Neural cell (in vitro differentiated cells): ENCODE measurements at regions not wholly inside any gene's neighbourhood (a gene's known extent, or its start where the extent isn't known, plus 50 kb on each side); places are given as distances from the start of the nearest gene placed in this dataset.

Source experiments
- H2AFZ ChIP-seq: fragments of 200-600, 300-800 bp; sonication (generic), shearing (Covaris generic); 2 replicates; pipeline ENCODE4 v1.6.0; 2014; ENCODE audit warnings: low read depth, mild to moderate bottlenecking, antibody characterized with exemption, low read length, moderate library complexity
- H3F3A ChIP-seq: fragments of 200-600 bp; shearing (Covaris generic); 2 replicates; pipeline ENCODE4 v1.6.1; 2016; ENCODE audit warnings: mild to moderate bottlenecking, moderate library complexity, mixed read lengths, antibody characterized with exemption, low read length; ENCODE audit not compliant: insufficient read depth, poor library complexity, severe bottlenecking
- H3K27ac ChIP-seq: fragments of 200-600, 300-800 bp; sonication (generic), shearing (Covaris generic); 2 replicates; pipeline ENCODE4 v1.5.1; 2014; ENCODE audit warnings: mild to moderate bottlenecking, low read length, moderate library complexity
- H3K27me3 ChIP-seq: fragments of 300-800, 200-600 bp; sonication (generic), shearing (Covaris generic); 2 replicates; pipeline ENCODE4 v1.6.0; 2014; ENCODE audit warnings: mild to moderate bottlenecking, low read depth, low read length, moderate library complexity; ENCODE audit not compliant: insufficient read depth
- H3K36me3 ChIP-seq: fragments of 300-800, 200-600 bp; sonication (generic), shearing (Covaris generic); 2 replicates; pipeline ENCODE4 v1.5.1; 2014; ENCODE audit warnings: mild to moderate bottlenecking, antibody characterized with exemption, low read length, moderate library complexity; ENCODE audit not compliant: insufficient read depth
- H3K4me2 ChIP-seq: fragments of 300-800, 200-600 bp; sonication (generic), shearing (Covaris generic); 2 replicates; pipeline ENCODE4 v1.6.0; 2014; ENCODE audit warnings: mild to moderate bottlenecking, low read length
- H3K4me3 ChIP-seq: fragments of 300-800, 200-600 bp; sonication (generic), shearing (Covaris generic); 2 replicates; pipeline ENCODE4 v1.5.1; 2014; ENCODE audit warnings: mild to moderate bottlenecking, low read length, moderate library complexity
- H3K79me2 ChIP-seq: fragments of 200-600 bp; shearing (Covaris generic); replicated peaks from 2 replicates; pipeline ENCODE4 v1.6.0; 2014; ENCODE audit warnings: mild to moderate bottlenecking, low read length, moderate library complexity; ENCODE audit not compliant: insufficient read depth
- H3K9ac ChIP-seq: fragments of 300-800, 200-600 bp; sonication (generic), shearing (Covaris generic); 2 replicates; pipeline ENCODE4 v1.6.1; 2016; ENCODE audit warnings: mild to moderate bottlenecking, low read length, mixed read lengths
- H3K9me2 ChIP-seq: fragments of 200-600 bp; shearing (Covaris generic); 2 replicates; pipeline ENCODE4 v1.6.1; 2016; ENCODE audit warnings: mild to moderate bottlenecking, low read length, mixed read lengths; ENCODE audit not compliant: insufficient read depth
- H3K9me3 ChIP-seq: fragments of 200-600, 300-800 bp; sonication (generic), shearing (Covaris generic); 2 replicates; pipeline ENCODE4 v1.6.1; 2016; ENCODE audit warnings: mild to moderate bottlenecking, mixed run types, low read length, moderate library complexity, mixed read lengths
- H4K20me1 ChIP-seq: fragments of 200-600 bp; shearing (Covaris generic); 2 replicates; pipeline ENCODE4 v1.6.1; 2016; ENCODE audit warnings: mild to moderate bottlenecking, mixed run types; ENCODE audit not compliant: insufficient read depth
- EP300 ChIP-seq: fragments of 450-650 bp; conservative IDR thresholded peaks from 2 replicates; pipeline ENCODE4 v1.6.1; 2014; ENCODE audit warnings: antibody characterized with exemption, mild to moderate bottlenecking, moderate library complexity; ENCODE audit not compliant: poor library complexity, severe bottlenecking
- EZH2 ChIP-seq: fragments of 200-600, 300-800 bp; shearing (Covaris generic), sonication (generic); IDR thresholded peaks from 2 replicates; pipeline ENCODE4 v1.6.1; 2014; ENCODE audit warnings: antibody characterized with exemption, low read length, borderline replicate concordance, mild to moderate bottlenecking; ENCODE audit not compliant: insufficient read depth, poor library complexity, severe bottlenecking
- MXI1 ChIP-seq: fragments of 450-650 bp; conservative IDR thresholded peaks from 2 replicates; pipeline ENCODE4 v1.6.1; 2014; ENCODE audit warnings: antibody characterized with exemption, mild to moderate bottlenecking; ENCODE audit not compliant: poor library complexity, severe bottlenecking
- POLR2AphosphoS5 ChIP-seq: IDR thresholded peaks from 2 replicates; pipeline ENCODE4 v1.6.1; 2012
- RAD21 ChIP-seq: fragments of 450-650 bp; conservative IDR thresholded peaks from 2 replicates; pipeline ENCODE4 v1.6.1; 2014; ENCODE audit warnings: antibody characterized with exemption, mild to moderate bottlenecking, moderate library complexity
- SMC3 ChIP-seq: fragments of 450-650 bp; conservative IDR thresholded peaks from 2 replicates; pipeline ENCODE4 v1.6.1; 2014; ENCODE audit warnings: antibody characterized with exemption, mild to moderate bottlenecking, moderate library complexity; ENCODE audit not compliant: poor library complexity
- TAF1 ChIP-seq: IDR thresholded peaks from 2 replicates; pipeline ENCODE4 v1.6.1; 2012; ENCODE audit warnings: low read depth
- TF ChIP-seq, protein P1 (sequence below): fragments of 450-650 bp; IDR thresholded peaks from 2 replicates; pipeline ENCODE4 v1.5.1; 2014; ENCODE audit warnings: antibody characterized with exemption, mild to moderate bottlenecking, moderate library complexity; ENCODE audit not compliant: poor library complexity, severe bottlenecking
- TF ChIP-seq, protein P2 (sequence below): IDR thresholded peaks from 2 replicates; pipeline ENCODE4 v1.6.1; 2012; ENCODE audit warnings: borderline replicate concordance

DNA sequence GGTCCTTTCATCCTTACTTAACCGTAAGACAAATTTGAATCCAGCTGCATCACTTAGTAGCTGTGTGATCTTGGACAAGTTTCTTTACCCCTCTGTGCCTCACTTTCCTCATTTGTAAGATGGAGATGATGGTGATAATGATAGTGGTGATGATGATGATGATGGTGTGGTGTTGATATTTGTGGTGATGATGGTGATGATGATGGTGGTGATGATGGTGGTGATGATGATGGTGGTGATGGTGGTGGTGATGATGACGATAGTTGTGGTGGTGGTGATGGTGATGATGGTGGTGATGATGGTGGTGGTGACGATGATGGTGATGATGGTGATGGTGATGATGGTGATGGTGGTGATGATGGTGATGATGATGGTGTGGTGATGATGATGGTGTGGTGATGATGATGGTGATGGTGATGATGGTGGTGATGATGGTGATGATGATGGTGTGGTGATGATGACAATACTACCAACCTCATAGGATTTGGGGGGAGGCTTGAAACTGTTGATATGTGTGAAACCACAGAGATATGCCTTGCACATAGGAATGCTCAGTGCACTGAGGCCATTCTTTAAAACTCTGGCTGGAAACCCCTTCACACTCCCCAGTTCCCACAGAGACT, 233.2 kb downstream of the LY86 start:
- Histone ChIP-seq H3K4me3 (no peak overlapping the region), H3K4me2 (no peak overlapping the region), H3K27me3 (no peaks in the 10 kb centered on the region), H3K79me2 (no peaks in the 10 kb centered on the region), H3K9me3 (no peaks in the 10 kb centered on the region), H3K9me2 (no peaks in the 10 kb centered on the region), H3K9ac (no peak overlapping the region), H4K20me1 (no peaks in the 10 kb centered on the region), H2AFZ (no peak overlapping the region), H3F3A (no peaks in the 10 kb centered on the region), H3K36me3 (no peaks in the 10 kb centered on the region), H3K27ac (no peak overlapping the region)
- TF ChIP-seq SMC3, result no peak
- no peak for TF ChIP-seq MXI1
- TF ChIP-seq POLR2AphosphoS5, result no peak
- TF ChIP-seq, protein P1, sequence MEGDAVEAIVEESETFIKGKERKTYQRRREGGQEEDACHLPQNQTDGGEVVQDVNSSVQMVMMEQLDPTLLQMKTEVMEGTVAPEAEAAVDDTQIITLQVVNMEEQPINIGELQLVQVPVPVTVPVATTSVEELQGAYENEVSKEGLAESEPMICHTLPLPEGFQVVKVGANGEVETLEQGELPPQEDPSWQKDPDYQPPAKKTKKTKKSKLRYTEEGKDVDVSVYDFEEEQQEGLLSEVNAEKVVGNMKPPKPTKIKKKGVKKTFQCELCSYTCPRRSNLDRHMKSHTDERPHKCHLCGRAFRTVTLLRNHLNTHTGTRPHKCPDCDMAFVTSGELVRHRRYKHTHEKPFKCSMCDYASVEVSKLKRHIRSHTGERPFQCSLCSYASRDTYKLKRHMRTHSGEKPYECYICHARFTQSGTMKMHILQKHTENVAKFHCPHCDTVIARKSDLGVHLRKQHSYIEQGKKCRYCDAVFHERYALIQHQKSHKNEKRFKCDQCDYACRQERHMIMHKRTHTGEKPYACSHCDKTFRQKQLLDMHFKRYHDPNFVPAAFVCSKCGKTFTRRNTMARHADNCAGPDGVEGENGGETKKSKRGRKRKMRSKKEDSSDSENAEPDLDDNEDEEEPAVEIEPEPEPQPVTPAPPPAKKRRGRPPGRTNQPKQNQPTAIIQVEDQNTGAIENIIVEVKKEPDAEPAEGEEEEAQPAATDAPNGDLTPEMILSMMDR, result no peak

DNA sequence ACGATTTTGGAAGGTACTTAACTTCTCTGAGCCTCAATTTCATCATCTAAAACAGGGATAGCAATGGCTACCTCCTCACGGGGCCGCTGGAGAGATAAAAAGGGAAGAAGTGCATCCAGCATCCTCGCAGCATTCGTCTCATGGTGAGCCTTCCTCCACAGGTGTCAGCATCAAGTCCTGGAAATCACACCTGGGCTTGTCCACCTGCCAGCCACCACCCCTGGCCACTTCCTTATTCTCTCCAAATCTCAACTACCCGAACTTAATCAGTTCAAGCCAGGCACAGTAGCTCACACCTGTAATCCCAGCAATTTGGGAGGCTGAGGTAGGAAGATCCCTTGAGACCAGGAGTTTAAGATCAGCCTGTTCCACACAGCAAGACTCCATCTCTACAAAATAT, 234.5 kb downstream of the LY86 start:
- H3K9ac ChIP-seq, result no peak overlapping the region
- H3K4me3 ChIP-seq, result no peak overlapping the region
- H3K9me3 ChIP-seq, result no peaks in the 10 kb centered on the region
- no peak overlapping the region for H2AFZ ChIP-seq
- H3K4me2 ChIP-seq, result no peak overlapping the region
- no peak overlapping the region for H3K27ac ChIP-seq
- H3K9me2 ChIP-seq, result no peaks in the 10 kb centered on the region
- no peaks in the 10 kb centered on the region for H3K27me3 ChIP-seq
- TF ChIP-seq, protein P2, sequence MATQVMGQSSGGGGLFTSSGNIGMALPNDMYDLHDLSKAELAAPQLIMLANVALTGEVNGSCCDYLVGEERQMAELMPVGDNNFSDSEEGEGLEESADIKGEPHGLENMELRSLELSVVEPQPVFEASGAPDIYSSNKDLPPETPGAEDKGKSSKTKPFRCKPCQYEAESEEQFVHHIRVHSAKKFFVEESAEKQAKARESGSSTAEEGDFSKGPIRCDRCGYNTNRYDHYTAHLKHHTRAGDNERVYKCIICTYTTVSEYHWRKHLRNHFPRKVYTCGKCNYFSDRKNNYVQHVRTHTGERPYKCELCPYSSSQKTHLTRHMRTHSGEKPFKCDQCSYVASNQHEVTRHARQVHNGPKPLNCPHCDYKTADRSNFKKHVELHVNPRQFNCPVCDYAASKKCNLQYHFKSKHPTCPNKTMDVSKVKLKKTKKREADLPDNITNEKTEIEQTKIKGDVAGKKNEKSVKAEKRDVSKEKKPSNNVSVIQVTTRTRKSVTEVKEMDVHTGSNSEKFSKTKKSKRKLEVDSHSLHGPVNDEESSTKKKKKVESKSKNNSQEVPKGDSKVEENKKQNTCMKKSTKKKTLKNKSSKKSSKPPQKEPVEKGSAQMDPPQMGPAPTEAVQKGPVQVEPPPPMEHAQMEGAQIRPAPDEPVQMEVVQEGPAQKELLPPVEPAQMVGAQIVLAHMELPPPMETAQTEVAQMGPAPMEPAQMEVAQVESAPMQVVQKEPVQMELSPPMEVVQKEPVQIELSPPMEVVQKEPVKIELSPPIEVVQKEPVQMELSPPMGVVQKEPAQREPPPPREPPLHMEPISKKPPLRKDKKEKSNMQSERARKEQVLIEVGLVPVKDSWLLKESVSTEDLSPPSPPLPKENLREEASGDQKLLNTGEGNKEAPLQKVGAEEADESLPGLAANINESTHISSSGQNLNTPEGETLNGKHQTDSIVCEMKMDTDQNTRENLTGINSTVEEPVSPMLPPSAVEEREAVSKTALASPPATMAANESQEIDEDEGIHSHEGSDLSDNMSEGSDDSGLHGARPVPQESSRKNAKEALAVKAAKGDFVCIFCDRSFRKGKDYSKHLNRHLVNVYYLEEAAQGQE, result no peak
- no peak for TF ChIP-seq EP300
- no peak for TF ChIP-seq MXI1
- TF ChIP-seq EZH2, result no peak
- TF ChIP-seq RAD21, result no peak
- no peak for TF ChIP-seq TAF1
- TF ChIP-seq, protein P1, result no peak
- TF ChIP-seq POLR2AphosphoS5, result no peak
- no peak for TF ChIP-seq SMC3
- no peaks in the 10 kb centered on the region for H3F3A ChIP-seq
- no peaks in the 10 kb centered on the region for H4K20me1 ChIP-seq
- no peaks in the 10 kb centered on the region for H3K79me2 ChIP-seq
- no peaks in the 10 kb centered on the region for H3K36me3 ChIP-seq
